Lower leg skin (tissue), 3 donors: ENCODE measurements at regions not wholly inside any gene's neighbourhood (a gene's known extent, or its start where the extent isn't known, plus 50 kb on each side); places are given as distances from the start of the nearest gene placed in this dataset.

ENCODE experiments used
- POLR2A ChIP-seq, 2 donors: fragments of 450-650 bp; IDR thresholded peaks; one replicate each; pipeline ENCODE4 v1.6.1; 2016 to 2017; ENCODE audit warnings: antibody characterized with exemption in 2 of 2, mild to moderate bottlenecking in 1 of 2, moderate library complexity in 1 of 2
- TF ChIP-seq, protein P1 (sequence below), 3 donors: fragments of 450-650 bp; IDR thresholded peaks; one replicate each; pipeline ENCODE4 v1.5.1; 2016; ENCODE audit warnings: antibody characterized with exemption in 3 of 3, mild to moderate bottlenecking in 3 of 3, moderate library complexity in 2 of 3

GRCh38 chr9:115335439-115335838, 217.5 kb upstream of the TNC start:
- TF ChIP-seq, protein P1, sequence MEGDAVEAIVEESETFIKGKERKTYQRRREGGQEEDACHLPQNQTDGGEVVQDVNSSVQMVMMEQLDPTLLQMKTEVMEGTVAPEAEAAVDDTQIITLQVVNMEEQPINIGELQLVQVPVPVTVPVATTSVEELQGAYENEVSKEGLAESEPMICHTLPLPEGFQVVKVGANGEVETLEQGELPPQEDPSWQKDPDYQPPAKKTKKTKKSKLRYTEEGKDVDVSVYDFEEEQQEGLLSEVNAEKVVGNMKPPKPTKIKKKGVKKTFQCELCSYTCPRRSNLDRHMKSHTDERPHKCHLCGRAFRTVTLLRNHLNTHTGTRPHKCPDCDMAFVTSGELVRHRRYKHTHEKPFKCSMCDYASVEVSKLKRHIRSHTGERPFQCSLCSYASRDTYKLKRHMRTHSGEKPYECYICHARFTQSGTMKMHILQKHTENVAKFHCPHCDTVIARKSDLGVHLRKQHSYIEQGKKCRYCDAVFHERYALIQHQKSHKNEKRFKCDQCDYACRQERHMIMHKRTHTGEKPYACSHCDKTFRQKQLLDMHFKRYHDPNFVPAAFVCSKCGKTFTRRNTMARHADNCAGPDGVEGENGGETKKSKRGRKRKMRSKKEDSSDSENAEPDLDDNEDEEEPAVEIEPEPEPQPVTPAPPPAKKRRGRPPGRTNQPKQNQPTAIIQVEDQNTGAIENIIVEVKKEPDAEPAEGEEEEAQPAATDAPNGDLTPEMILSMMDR (IDR thresholded peaks at IDR 0.05), result no peak
- TF ChIP-seq POLR2A (IDR thresholded peaks at IDR 0.05), result no peak
